Nephron progenitor cell (in vitro differentiated cells): ENCODE measurements at regions not wholly inside any gene's neighbourhood (a gene's known extent, or its start where the extent isn't known, plus 50 kb on each side); places are given as distances from the start of the nearest gene placed in this dataset.

ENCODE experiments used
- DNase-seq: peaks from one replicate; pipeline ENCODE4 v3.0.0; 2021
- H3K27ac Mint-ChIP-seq: 2 replicates; pipeline ENCODE4 v1.8.0; 2021; ENCODE audit warnings: mild to moderate bottlenecking, moderate library complexity, mixed read lengths
- H3K27me3 Mint-ChIP-seq: 2 replicates; pipeline ENCODE4 v1.8.0; 2021; ENCODE audit warnings: mild to moderate bottlenecking, low read depth, mixed read lengths; ENCODE audit not compliant: poor library complexity
- H3K36me3 Mint-ChIP-seq: 2 replicates; pipeline ENCODE4 v1.8.0; 2021; ENCODE audit warnings: low read depth, mixed read lengths
- H3K4me1 Mint-ChIP-seq: 2 replicates; pipeline ENCODE4 v1.8.0; 2021; ENCODE audit warnings: mixed read lengths
- H3K4me3 Mint-ChIP-seq: 2 replicates; pipeline ENCODE4 v1.8.0; 2021; ENCODE audit warnings: mild to moderate bottlenecking, moderate library complexity, mixed read lengths
- H3K9me3 Mint-ChIP-seq: 2 replicates; pipeline ENCODE4 v1.8.0; 2021; ENCODE audit warnings: mild to moderate bottlenecking, moderate library complexity, mixed read lengths
- TF ChIP-seq, protein P1 (sequence below): fragments of 200-600 bp; sonication (generic); IDR thresholded peaks from 2 replicates; pipeline ENCODE4 v1.5.0; 2021; ENCODE audit warnings: antibody characterized with exemption

DNA sequence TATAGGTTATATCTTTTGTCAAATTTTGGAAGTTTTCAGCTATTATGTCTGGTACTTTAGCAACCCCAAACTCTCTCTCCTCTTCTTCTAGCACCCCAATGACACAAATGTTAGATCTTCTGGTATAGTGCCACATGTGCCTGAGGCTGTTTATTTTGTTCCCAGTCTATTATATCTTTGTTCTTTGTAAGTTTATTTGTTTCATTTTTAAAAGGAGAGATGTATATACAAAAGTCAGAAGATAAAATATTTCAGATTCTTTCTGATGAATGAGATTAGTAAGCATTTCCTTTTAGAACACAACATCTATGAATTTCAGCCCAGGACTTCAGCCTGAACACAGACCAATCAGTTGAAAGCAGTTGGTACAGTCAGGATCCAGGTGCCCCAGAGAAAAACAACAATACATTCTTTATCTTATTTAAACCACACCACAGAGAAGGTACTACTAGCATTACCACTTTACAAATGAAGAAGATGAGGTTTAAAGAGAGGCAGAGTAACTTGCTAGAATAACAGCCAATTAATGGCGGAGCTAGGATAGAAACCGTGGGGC is 114.1 kb upstream of the BTG1 start:
- no peak for DNase-seq
- Mint-ChIP-seq H3K4me3 (no peak overlapping the region), H3K9me3 (peaks cover under 1% of the 10 kb centered on the region), H3K4me1 (peaks cover 12% of the 10 kb centered on the region), H3K27ac (no peak overlapping the region), H3K27me3 (no peaks in the 10 kb centered on the region), H3K36me3 (no peaks in the 10 kb centered on the region)
- TF ChIP-seq, protein P1, sequence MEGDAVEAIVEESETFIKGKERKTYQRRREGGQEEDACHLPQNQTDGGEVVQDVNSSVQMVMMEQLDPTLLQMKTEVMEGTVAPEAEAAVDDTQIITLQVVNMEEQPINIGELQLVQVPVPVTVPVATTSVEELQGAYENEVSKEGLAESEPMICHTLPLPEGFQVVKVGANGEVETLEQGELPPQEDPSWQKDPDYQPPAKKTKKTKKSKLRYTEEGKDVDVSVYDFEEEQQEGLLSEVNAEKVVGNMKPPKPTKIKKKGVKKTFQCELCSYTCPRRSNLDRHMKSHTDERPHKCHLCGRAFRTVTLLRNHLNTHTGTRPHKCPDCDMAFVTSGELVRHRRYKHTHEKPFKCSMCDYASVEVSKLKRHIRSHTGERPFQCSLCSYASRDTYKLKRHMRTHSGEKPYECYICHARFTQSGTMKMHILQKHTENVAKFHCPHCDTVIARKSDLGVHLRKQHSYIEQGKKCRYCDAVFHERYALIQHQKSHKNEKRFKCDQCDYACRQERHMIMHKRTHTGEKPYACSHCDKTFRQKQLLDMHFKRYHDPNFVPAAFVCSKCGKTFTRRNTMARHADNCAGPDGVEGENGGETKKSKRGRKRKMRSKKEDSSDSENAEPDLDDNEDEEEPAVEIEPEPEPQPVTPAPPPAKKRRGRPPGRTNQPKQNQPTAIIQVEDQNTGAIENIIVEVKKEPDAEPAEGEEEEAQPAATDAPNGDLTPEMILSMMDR = no peak

DNA sequence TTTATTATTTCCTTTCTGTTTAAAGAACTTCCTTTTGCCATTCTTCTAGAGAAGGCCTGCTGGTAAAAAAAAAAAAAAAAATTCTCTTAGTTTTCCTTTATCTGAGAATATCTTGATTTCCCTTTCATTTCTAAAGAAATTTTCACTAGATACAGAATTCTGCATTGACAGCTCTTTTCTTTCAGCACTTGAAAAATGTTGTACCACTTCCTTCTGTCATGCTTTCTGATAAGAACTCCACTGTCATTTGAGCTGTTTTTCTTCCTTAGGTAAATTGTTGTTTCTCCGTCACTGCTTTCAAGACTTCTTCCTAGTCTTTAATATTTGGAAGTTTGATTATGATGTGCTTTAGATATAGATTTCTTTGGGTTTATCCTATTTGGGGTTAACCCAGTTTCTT is 113.6 kb upstream of the BTG1 start:
- Mint-ChIP-seq H3K27me3 (no peaks in the 10 kb centered on the region), H3K4me3 (no peak overlapping the region), H3K9me3 (peaks cover 6% of the 10 kb centered on the region), H3K4me1 (peaks cover 12% of the 10 kb centered on the region), H3K36me3 (no peaks in the 10 kb centered on the region), H3K27ac (no peak overlapping the region)
- TF ChIP-seq, protein P1 = no peak
- DNase-seq = no peak

DNA sequence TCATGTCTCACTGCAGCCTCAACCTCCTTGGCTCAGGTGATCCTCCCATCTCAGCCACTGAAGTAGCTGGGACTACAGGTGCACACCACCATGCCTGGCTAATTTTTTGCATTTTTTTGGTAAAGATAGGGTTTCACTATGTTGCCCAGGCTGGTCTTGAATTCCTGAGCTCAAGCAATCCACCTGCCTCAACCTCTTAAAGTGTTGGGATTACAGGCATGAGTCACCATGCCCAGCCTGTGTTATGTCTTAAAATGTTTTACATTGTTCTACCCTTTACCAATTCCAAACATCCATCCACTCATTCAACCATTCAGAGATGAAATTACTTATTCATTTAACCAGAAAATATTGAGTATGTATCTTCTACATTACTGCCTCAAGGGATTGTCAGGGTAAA is 111.6 kb upstream of the BTG1 start:
- Mint-ChIP-seq H3K27me3 (no peaks in the 10 kb centered on the region), H3K4me3 (no peak overlapping the region), H3K27ac (no peak overlapping the region), H3K9me3 (peaks cover 17% of the 10 kb centered on the region), H3K4me1 (peaks cover 12% of the 10 kb centered on the region), H3K36me3 (no peaks in the 10 kb centered on the region)
- TF ChIP-seq, protein P1 = no peak
- DNase-seq = no peak

DNA sequence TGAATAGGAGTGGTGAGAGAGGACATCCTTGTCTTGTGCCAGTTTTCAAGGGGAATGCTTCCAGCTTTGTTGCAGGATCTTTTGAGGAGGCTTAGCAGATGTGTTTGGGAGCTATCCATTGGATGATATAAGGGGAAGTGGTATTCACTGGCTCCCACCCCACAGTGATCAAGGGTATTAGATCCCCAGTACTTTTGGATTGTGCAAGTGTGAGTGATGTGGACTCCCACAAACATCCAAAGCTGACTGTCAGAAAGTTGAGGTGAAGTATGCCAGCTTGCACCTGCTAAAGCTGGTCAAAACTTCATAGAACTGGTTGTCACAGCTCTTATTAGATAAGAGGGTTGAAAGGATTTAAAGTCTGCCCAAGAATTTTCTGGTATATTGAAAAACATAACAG is 110.1 kb upstream of the BTG1 start:
- TF ChIP-seq, protein P1 = no peak
- no peak for DNase-seq
- Mint-ChIP-seq H3K9me3 (peaks cover 17% of the 10 kb centered on the region), H3K27me3 (no peaks in the 10 kb centered on the region), H3K4me3 (no peak overlapping the region), H3K27ac (no peak overlapping the region), H3K4me1 (peaks cover 12% of the 10 kb centered on the region), H3K36me3 (no peaks in the 10 kb centered on the region)

DNA sequence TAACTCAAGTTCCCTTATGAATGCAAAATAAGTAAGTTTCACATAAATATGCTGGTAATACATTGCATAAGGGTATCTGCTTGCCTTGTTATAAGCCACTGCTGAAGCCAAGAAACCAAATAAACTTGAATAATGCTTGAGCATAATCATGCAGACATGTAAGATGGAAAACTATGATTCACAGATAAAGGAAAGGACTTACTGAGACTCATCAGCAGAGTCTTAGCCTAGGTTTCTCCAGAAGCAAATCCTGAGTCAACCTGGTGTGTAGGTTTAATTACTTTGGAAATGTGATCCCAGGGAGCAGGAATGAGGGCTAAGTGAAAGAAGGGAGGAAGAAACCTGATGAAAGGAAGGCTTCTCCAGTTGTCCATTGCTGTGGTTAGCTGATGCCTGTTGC is 107.7 kb upstream of the BTG1 start:
- no peak overlapping the region for H3K27ac Mint-ChIP-seq
- no peaks in the 10 kb centered on the region for H3K36me3 Mint-ChIP-seq
- peaks cover 28% of the 10 kb centered on the region for H3K9me3 Mint-ChIP-seq
- no peak for DNase-seq
- H3K4me1 Mint-ChIP-seq = peaks cover 6% of the 10 kb centered on the region
- no peak overlapping the region for H3K4me3 Mint-ChIP-seq
- TF ChIP-seq, protein P1 = no peak
- H3K27me3 Mint-ChIP-seq = no peaks in the 10 kb centered on the region

DNA sequence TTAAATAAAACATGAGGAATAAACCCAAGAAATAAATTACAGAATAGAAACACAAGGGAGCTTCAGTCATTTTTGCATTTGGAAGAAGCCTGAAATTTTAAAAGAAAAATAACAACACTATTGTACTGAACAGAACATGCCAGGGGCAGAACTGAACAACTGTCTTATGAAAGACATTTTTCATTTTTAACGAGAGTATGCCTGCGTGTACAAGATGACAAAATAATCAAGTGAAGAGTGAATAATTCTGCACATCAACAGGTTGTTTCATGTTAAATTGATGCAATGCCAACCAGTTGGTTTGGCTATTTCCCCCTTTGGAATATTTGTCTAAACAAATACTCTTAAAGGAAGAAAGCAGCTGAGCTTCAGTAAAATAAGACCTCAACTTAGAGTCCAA is 103.3 kb upstream of the BTG1 start:
- Mint-ChIP-seq H3K9me3 (peaks cover 19% of the 10 kb centered on the region), H3K36me3 (no peaks in the 10 kb centered on the region), H3K4me3 (no peak overlapping the region), H3K27ac (no peak overlapping the region), H3K4me1 (peaks cover 4% of the 10 kb centered on the region), H3K27me3 (peaks cover 3% of the 10 kb centered on the region)
- TF ChIP-seq, protein P1 = no peak
- DNase-seq = no peak
